Left ventricle myocardium inferior (tissue), 1 donor: ENCODE measurements at regions not wholly inside any gene's neighbourhood (a gene's known extent, or its start where the extent isn't known, plus 50 kb on each side); places are given as distances from the start of the nearest gene placed in this dataset.

Experiments
- DNase-seq: peaks from one replicate; pipeline ENCODE4 v3.0.0-alpha.2; 2020
- H3K27ac ChIP-seq: fragments of 200-600 bp; replicated peaks from 2 replicates; pipeline ENCODE4 v1.8.0; 2021
- H3K27me3 ChIP-seq: fragments of 200-600 bp; 2 replicates; pipeline ENCODE4 v1.8.0; 2021; ENCODE audit warnings: low read depth
- H3K36me3 ChIP-seq: fragments of 200-600 bp; 2 replicates; pipeline ENCODE4 v1.8.0; 2021
- H3K4me1 ChIP-seq: fragments of 200-600 bp; 2 replicates; pipeline ENCODE4 v1.8.0; 2021
- H3K4me3 ChIP-seq: fragments of 200-600 bp; 2 replicates; pipeline ENCODE4 v1.8.0; 2021; ENCODE audit warnings: mild to moderate bottlenecking, moderate library complexity
- H3K9me3 ChIP-seq: fragments of 200-600 bp; replicated peaks from 2 replicates; pipeline ENCODE4 v1.8.0; 2021
- CTCF ChIP-seq: fragments of 200-600 bp; IDR thresholded peaks from 2 replicates; pipeline ENCODE4 v1.8.0; 2021; ENCODE audit warnings: antibody characterized with exemption, mild to moderate bottlenecking, borderline replicate concordance
- intact Hi-C: fragments of 100-400 bp; cut with micrococcal nuclease; formaldehyde crosslinking; loops from one replicate; pipeline ENCODE4 v1.11.0; 2022
- donor health status: DM: no; HTN: yes; CAD: no; lungs with severe emphysema.

DNA sequence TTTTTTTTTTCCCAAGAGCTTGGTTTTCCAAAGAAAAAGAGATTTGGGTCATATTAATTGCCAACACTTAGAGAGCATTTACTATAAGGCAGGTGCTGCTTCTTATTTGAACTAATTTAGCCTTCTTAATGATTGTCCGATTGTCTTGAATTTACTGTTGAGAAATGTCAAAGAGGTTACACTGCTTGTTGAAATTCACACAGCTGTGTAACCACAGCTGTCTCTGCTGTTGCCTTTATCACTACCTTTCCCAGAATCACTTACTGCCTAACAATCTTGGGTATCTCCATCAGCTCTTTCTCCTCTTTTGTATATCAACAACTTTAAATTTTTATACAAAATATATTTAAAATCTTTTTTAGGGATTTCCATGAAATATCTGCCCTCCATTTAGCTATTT lies 115.6 kb downstream of the UCHL5 start:
- Histone ChIP-seq H3K27me3 (no peaks in the 10 kb centered on the region), H3K9me3 (no peaks in the 10 kb centered on the region), H3K4me1 (no peaks in the 10 kb centered on the region), H3K27ac (no peak overlapping the region), H3K36me3 (no peaks in the 10 kb centered on the region), H3K4me3 (no peak overlapping the region)
- intact Hi-C loops, result no loop called here
- no peak for TF ChIP-seq CTCF
- no peak for DNase-seq

DNA sequence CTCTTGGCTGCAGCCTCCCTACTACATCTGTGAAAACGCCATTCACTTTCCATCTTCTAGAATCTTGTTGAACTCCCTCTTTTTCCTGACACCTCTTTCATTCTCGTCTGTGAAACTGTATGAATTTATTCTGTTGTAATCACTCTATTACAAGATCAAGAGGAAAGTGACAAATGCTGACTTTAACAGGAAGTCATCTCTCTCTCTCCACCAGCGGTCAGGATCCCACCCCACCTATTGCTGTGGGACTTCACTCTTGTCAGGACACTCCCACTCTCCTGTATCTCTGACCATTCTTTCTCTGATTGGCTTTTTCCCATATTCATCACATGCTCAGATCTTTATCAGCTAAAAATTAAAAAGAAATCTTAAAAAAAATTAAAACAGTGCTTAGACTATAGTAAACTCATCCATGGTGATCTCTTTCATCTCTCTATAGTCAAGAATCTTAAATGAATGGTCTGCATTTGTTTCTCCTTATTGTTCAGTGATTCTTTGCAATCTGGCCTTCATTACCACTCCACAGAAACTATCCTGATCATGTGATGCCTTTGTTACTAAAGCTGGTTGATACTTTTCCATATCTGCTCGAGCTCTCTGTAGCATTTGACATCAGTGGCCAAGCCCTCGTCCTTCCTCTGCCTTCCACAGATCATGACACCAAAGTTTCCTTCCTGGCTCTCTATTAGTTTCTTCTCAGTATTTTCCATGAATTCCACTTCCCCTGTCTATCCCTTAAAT lies 113.6 kb downstream of the UCHL5 start:
- Histone ChIP-seq H3K9me3 (no peaks in the 10 kb centered on the region), H3K27ac (no peak overlapping the region), H3K4me3 (no peak overlapping the region), H3K4me1 (no peaks in the 10 kb centered on the region), H3K36me3 (no peaks in the 10 kb centered on the region), H3K27me3 (no peaks in the 10 kb centered on the region)
- no peak for DNase-seq
- TF ChIP-seq CTCF, result no peak
- intact Hi-C loops, result no loop called here

- H3K9me3 ChIP-seq, result no peaks in the 10 kb centered on the region
- no peaks in the 10 kb centered on the region for H3K36me3 ChIP-seq
- TF ChIP-seq CTCF, result no peak
- no peak overlapping the region for H3K27ac ChIP-seq
- H3K27me3 ChIP-seq, result no peaks in the 10 kb centered on the region
- intact Hi-C loops, result no loop called here
- H3K4me3 ChIP-seq, result no peak overlapping the region
- DNase-seq, result no peak
- H3K4me1 ChIP-seq, result no peaks in the 10 kb centered on the region
Observed at GRCh38 chr1:192949783-192950182, 109.4 kb downstream of the UCHL5 start.

GRCh38 chr1:192950926-192951325 lies 108.2 kb downstream of the UCHL5 start:
- DNase-seq, result no peak
- no peak overlapping the region for H3K4me3 ChIP-seq
- no peaks in the 10 kb centered on the region for H3K27me3 ChIP-seq
- no peaks in the 10 kb centered on the region for H3K9me3 ChIP-seq
- TF ChIP-seq CTCF, result no peak
- no peaks in the 10 kb centered on the region for H3K4me1 ChIP-seq
- no peak overlapping the region for H3K27ac ChIP-seq
- peaks cover 2% of the 10 kb centered on the region for H3K36me3 ChIP-seq
- intact Hi-C loops, result no loop called here

DNA sequence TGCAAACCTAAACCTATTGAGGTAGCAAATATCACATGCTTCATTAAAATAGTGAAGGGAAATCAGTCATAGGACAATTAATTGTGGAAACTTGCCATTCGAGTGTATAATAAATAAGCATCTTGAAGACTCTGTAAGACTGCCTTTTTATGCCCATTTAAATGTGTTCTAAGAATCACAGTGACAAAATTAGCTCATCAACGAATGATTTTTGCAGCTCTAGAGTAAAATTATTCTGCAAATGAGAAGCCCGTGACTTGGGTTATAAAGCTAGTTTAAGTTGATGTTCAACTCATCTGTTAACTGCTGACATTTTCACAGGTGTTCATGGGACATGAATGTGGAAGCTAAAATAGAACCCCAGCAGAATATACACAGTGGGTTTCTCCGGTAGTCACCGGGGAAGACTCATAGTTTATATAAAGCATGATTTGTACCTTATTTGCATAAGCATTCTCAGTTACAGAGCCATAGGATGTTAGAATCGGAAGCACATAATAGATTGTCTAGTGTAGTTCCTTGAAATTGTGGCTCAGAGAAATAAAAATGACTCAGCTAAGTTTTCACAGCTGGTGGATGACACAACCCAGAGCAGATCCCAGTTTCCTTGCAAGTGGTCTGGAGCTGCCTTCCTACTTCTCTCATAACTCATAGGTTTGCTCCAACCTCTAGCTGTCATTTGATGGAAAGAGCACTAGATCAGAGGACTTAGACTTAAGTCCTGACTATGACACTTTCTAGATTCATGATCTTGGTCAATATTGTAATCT lies 107.3 kb downstream of the UCHL5 start:
- H3K36me3 ChIP-seq, result peaks cover 3% of the 10 kb centered on the region
- no peaks in the 10 kb centered on the region for H3K4me1 ChIP-seq
- no peak overlapping the region for H3K4me3 ChIP-seq
- intact Hi-C loops, result no loop called here
- H3K27me3 ChIP-seq, result no peaks in the 10 kb centered on the region
- H3K9me3 ChIP-seq, result no peaks in the 10 kb centered on the region
- no peak for DNase-seq
- no peak for TF ChIP-seq CTCF
- no peak overlapping the region for H3K27ac ChIP-seq
